Ishikawa (cell line): ENCODE measurements at regions not wholly inside any gene's neighbourhood (a gene's known extent, or its start where the extent isn't known, plus 50 kb on each side); places are given as distances from the start of the nearest gene placed in this dataset.

Experiments used
- CEBPB ChIP-seq: IDR thresholded peaks from 2 replicates; pipeline ENCODE4 v1.6.1; 2012
- CREB1 ChIP-seq: IDR thresholded peaks from 2 replicates; pipeline ENCODE4 v1.6.1; 2012; ENCODE audit warnings: low read depth
- EP300 ChIP-seq: IDR thresholded peaks from 2 replicates; pipeline ENCODE4 v1.6.1; 2012; ENCODE audit warnings: borderline replicate concordance
- FOXM1 ChIP-seq: IDR thresholded peaks from 2 replicates; pipeline ENCODE4 v1.6.1; 2012; ENCODE audit warnings: low read depth, borderline replicate concordance
- RAD21 ChIP-seq: IDR thresholded peaks from 2 replicates; pipeline ENCODE4 v1.6.1; 2012; ENCODE audit warnings: low read depth
- YY1 ChIP-seq: IDR thresholded peaks from 2 replicates; pipeline ENCODE4 v1.6.1; 2012; ENCODE audit warnings: low read depth
- TF ChIP-seq, protein P1 (sequence below): IDR thresholded peaks from 2 replicates; pipeline ENCODE4 v1.6.1; 2012
- TF ChIP-seq, protein P2 (sequence below): IDR thresholded peaks from 2 replicates; pipeline ENCODE4 v1.6.1; 2012

DNA sequence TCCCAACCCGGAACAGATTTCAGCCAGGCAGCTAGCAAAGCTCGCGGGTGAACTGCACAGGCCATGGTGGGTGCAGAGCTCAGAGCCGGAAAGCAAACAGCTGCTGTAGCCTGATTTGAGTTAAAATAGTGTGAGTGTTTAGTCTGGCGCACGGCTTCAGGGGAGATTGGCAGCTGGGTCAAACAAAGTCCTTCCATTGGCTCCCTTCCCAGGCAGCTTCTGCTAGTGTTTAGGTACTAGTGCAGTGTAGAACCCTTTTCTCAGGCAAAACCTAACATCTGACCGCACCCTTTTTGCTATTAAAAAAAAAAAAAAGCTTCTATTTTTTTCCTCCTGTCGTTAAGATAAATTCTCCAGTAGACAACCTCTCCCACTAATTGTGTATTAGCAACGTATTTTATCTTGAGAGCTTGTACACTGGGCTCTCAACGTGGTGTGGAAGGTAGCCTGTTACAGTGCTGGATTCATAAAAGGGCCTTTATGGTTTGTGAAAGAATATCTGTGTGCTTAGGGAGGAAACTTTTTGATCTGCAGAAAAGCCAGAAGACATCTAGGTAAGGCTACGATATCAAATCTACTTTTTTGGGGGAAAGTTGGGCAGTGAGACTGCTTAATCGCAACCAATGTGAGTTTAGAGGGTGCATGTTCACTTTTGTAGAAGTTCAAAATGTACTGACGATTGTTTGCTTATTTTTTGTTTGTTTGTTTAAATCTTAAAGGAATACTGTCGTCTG lies 689.6 kb downstream of the USP25 start:
- TF ChIP-seq EP300 (no peak), CEBPB (no peak), YY1 (no peak), CREB1 (no peak), FOXM1 (no peak), RAD21 (no peak)
- TF ChIP-seq, protein P1, sequence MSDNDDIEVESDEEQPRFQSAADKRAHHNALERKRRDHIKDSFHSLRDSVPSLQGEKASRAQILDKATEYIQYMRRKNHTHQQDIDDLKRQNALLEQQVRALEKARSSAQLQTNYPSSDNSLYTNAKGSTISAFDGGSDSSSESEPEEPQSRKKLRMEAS: no peak
- TF ChIP-seq, protein P2, sequence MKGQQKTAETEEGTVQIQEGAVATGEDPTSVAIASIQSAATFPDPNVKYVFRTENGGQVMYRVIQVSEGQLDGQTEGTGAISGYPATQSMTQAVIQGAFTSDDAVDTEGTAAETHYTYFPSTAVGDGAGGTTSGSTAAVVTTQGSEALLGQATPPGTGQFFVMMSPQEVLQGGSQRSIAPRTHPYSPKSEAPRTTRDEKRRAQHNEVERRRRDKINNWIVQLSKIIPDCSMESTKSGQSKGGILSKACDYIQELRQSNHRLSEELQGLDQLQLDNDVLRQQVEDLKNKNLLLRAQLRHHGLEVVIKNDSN: no peak
